ENCODE measurements at regions not wholly inside any gene's neighbourhood (a gene's known extent, or its start where the extent isn't known, plus 50 kb on each side); places are given as distances from the start of the nearest gene placed in this dataset.

- no peak for TF ChIP-seq CTCF (IDR thresholded peaks at IDR 0.05; ENCODE audit: unreplicated experiment)
- no peak overlapping the region for H3K4me3 Mint-ChIP-seq (ENCODE audit: unreplicated experiment)
- H3K27me3 Mint-ChIP-seq (ENCODE audit: unreplicated experiment) = no peaks in the 10 kb centered on the region
- no peaks in the 10 kb centered on the region for H3K4me1 Mint-ChIP-seq (ENCODE audit: unreplicated experiment)
- no peaks in the 10 kb centered on the region for H3K9me3 Mint-ChIP-seq (ENCODE audit: unreplicated experiment)
- no peak overlapping the region for H3K27ac Mint-ChIP-seq (ENCODE audit: unreplicated experiment)
- DNase-seq (ENCODE audit: low spot score) = no peak
- H3K36me3 Mint-ChIP-seq (ENCODE audit: low read depth, unreplicated experiment) = no peaks in the 10 kb centered on the region
Observed at GRCh38 chr4:31379364-31379763, 659.2 kb downstream of the PCDH7 start.

GRCh38 chr4:31383767-31384166 is 663.6 kb downstream of the PCDH7 start:
- no peak for TF ChIP-seq CTCF (IDR thresholded peaks at IDR 0.05; ENCODE audit: unreplicated experiment)
- no peaks in the 10 kb centered on the region for H3K9me3 Mint-ChIP-seq (ENCODE audit: unreplicated experiment)
- H3K27ac Mint-ChIP-seq (ENCODE audit: unreplicated experiment) = no peak overlapping the region
- no peaks in the 10 kb centered on the region for H3K27me3 Mint-ChIP-seq (ENCODE audit: unreplicated experiment)
- no peaks in the 10 kb centered on the region for H3K36me3 Mint-ChIP-seq (ENCODE audit: low read depth, unreplicated experiment)
- no peak overlapping the region for H3K4me3 Mint-ChIP-seq (ENCODE audit: unreplicated experiment)
- no peak for DNase-seq (ENCODE audit: low spot score)
- H3K4me1 Mint-ChIP-seq (ENCODE audit: unreplicated experiment) = no peaks in the 10 kb centered on the region

GRCh38 chr4:31390849-31391248 is 670.7 kb downstream of the PCDH7 start:
- no peak for DNase-seq (ENCODE audit: low spot score)
- no peak for TF ChIP-seq CTCF (IDR thresholded peaks at IDR 0.05; ENCODE audit: unreplicated experiment)
- no peaks in the 10 kb centered on the region for H3K4me1 Mint-ChIP-seq (ENCODE audit: unreplicated experiment)
- no peaks in the 10 kb centered on the region for H3K27me3 Mint-ChIP-seq (ENCODE audit: unreplicated experiment)
- no peak overlapping the region for H3K27ac Mint-ChIP-seq (ENCODE audit: unreplicated experiment)
- H3K36me3 Mint-ChIP-seq (ENCODE audit: low read depth, unreplicated experiment) = no peaks in the 10 kb centered on the region
- no peak overlapping the region for H3K4me3 Mint-ChIP-seq (ENCODE audit: unreplicated experiment)
- no peaks in the 10 kb centered on the region for H3K9me3 Mint-ChIP-seq (ENCODE audit: unreplicated experiment)

GRCh38 chr4:31391976-31392375 is 671.8 kb downstream of the PCDH7 start:
- no peaks in the 10 kb centered on the region for H3K4me1 Mint-ChIP-seq (ENCODE audit: unreplicated experiment)
- H3K27me3 Mint-ChIP-seq (ENCODE audit: unreplicated experiment) = no peaks in the 10 kb centered on the region
- no peak for DNase-seq (ENCODE audit: low spot score)
- TF ChIP-seq CTCF (IDR thresholded peaks at IDR 0.05; ENCODE audit: unreplicated experiment) = no peak
- no peaks in the 10 kb centered on the region for H3K9me3 Mint-ChIP-seq (ENCODE audit: unreplicated experiment)
- no peak overlapping the region for H3K27ac Mint-ChIP-seq (ENCODE audit: unreplicated experiment)
- no peak overlapping the region for H3K4me3 Mint-ChIP-seq (ENCODE audit: unreplicated experiment)
- H3K36me3 Mint-ChIP-seq (ENCODE audit: low read depth, unreplicated experiment) = no peaks in the 10 kb centered on the region

GRCh38 chr4:31392923-31393322 is 672.8 kb downstream of the PCDH7 start:
- no peaks in the 10 kb centered on the region for H3K4me1 Mint-ChIP-seq (ENCODE audit: unreplicated experiment)

More at GRCh38 chr4:31392923-31393322, 672.8 kb downstream of the PCDH7 start:
- Mint-ChIP-seq H3K36me3 (ENCODE audit: low read depth, unreplicated experiment) (no peaks in the 10 kb centered on the region), H3K27me3 (ENCODE audit: unreplicated experiment) (no peaks in the 10 kb centered on the region), H3K27ac (ENCODE audit: unreplicated experiment) (no peak overlapping the region), H3K9me3 (ENCODE audit: unreplicated experiment) (no peaks in the 10 kb centered on the region), H3K4me3 (ENCODE audit: unreplicated experiment) (no peak overlapping the region)
- DNase-seq (ENCODE audit: low spot score) = no peak
- TF ChIP-seq CTCF (IDR thresholded peaks at IDR 0.05; ENCODE audit: unreplicated experiment) = no peak

All from endothelial cell (in vitro differentiated cells).